SU-DHL-6 (cell line): ENCODE measurements at regions not wholly inside any gene's neighbourhood (a gene's known extent, or its start where the extent isn't known, plus 50 kb on each side); places are given as distances from the start of the nearest gene placed in this dataset.

Source experiments
- EZH2phosphoT487 ChIP-seq: fragments of 200-600 bp; sonication (generic), shearing (Covaris generic); conservative IDR thresholded peaks from 2 replicates; pipeline ENCODE4 v1.6.1; 2018; ENCODE audit warnings: mild to moderate bottlenecking, antibody characterized with exemption, low read length, moderate library complexity, mixed read lengths
- TF ChIP-seq, protein P1 (sequence below): fragments of 200-600 bp; sonication (generic); IDR thresholded peaks from one replicate; pipeline ENCODE4 v1.5.1; 2017; ENCODE audit warnings: antibody characterized with exemption, mild to moderate bottlenecking, low read length, moderate library complexity; ENCODE audit not compliant: insufficient read depth, poor library complexity, severe bottlenecking

- TF ChIP-seq, protein P1, sequence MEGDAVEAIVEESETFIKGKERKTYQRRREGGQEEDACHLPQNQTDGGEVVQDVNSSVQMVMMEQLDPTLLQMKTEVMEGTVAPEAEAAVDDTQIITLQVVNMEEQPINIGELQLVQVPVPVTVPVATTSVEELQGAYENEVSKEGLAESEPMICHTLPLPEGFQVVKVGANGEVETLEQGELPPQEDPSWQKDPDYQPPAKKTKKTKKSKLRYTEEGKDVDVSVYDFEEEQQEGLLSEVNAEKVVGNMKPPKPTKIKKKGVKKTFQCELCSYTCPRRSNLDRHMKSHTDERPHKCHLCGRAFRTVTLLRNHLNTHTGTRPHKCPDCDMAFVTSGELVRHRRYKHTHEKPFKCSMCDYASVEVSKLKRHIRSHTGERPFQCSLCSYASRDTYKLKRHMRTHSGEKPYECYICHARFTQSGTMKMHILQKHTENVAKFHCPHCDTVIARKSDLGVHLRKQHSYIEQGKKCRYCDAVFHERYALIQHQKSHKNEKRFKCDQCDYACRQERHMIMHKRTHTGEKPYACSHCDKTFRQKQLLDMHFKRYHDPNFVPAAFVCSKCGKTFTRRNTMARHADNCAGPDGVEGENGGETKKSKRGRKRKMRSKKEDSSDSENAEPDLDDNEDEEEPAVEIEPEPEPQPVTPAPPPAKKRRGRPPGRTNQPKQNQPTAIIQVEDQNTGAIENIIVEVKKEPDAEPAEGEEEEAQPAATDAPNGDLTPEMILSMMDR = no peak
- no peak for TF ChIP-seq EZH2phosphoT487
These were observed 784.5 kb downstream of the TBL1XR1 start for GRCh38 chr3:176412771-176413170.
